SK-N-SH treated with all-trans-retinoic acid at 6 μM for 48 hours (cell line): ENCODE measurements at regions not wholly inside any gene's neighbourhood (a gene's known extent, or its start where the extent isn't known, plus 50 kb on each side); places are given as distances from the start of the nearest gene placed in this dataset.

Experiments
- ATAC-seq: fragments of 200-7000 bp; cut with Tn5 transposase; 3 replicates; pipeline ENCODE4 v1.9.1; 2020; ENCODE audit warnings: mild to moderate bottlenecking, moderate library complexity
- ARNTL ChIP-seq: fragments of 450-650 bp; formaldehyde crosslinking; IDR thresholded peaks from 2 replicates; pipeline ENCODE4 v1.5.0; 2020; ENCODE audit warnings: low read depth, mild to moderate bottlenecking, moderate library complexity, borderline replicate concordance
- BACH2 ChIP-seq: fragments of 250-450 bp; sonication (Bioruptor Pico); IDR thresholded peaks from 2 replicates; pipeline ENCODE4 v1.9.0; 2021; ENCODE audit warnings: mild to moderate bottlenecking, borderline replicate concordance
- CSDC2 ChIP-seq: fragments of 250-450 bp; sonication (Bioruptor Pico); IDR thresholded peaks from 2 replicates; pipeline ENCODE4 v1.5.0; 2020; ENCODE audit warnings: mild to moderate bottlenecking, moderate library complexity
- ESRRG ChIP-seq: fragments of 250-450 bp; sonication (Bioruptor Pico); IDR thresholded peaks from 2 replicates; pipeline ENCODE4 v1.6.1; 2021; ENCODE audit warnings: mild to moderate bottlenecking
- GLIS3 ChIP-seq: fragments of 250-450 bp; sonication (Bioruptor Pico); IDR thresholded peaks from 2 replicates; pipeline ENCODE4 v1.5.0; 2020; ENCODE audit warnings: mild to moderate bottlenecking, moderate library complexity
- ISL1 ChIP-seq: fragments of 250-450 bp; sonication (Bioruptor Pico); IDR thresholded peaks from 2 replicates; pipeline ENCODE4 v2.1.2; 2022; ENCODE audit warnings: mild to moderate bottlenecking, moderate library complexity
- OSR1 ChIP-seq: fragments of 250-450 bp; sonication (Bioruptor Pico); IDR thresholded peaks from 2 replicates; pipeline ENCODE4 v1.8.0; 2022; ENCODE audit warnings: moderate library complexity, mild to moderate bottlenecking, inconsistent platforms
- PPARA ChIP-seq: fragments of 250-450 bp; sonication (Bioruptor Pico); IDR thresholded peaks from 2 replicates; pipeline ENCODE4 v1.5.0; 2020; ENCODE audit warnings: mild to moderate bottlenecking, borderline replicate concordance
- RARB ChIP-seq: fragments of 250-450 bp; sonication (Bioruptor Pico); IDR thresholded peaks from 2 replicates; pipeline ENCODE4 v1.8.0; 2021; ENCODE audit warnings: mild to moderate bottlenecking, moderate library complexity
- SNAI2 ChIP-seq: fragments of 250-450 bp; sonication (Bioruptor Pico); IDR thresholded peaks from 2 replicates; pipeline ENCODE4 v1.5.0; 2020; ENCODE audit warnings: mild to moderate bottlenecking, moderate library complexity
- TCF4 ChIP-seq: fragments of 250-450 bp; sonication (Bioruptor Pico); IDR thresholded peaks from 2 replicates; pipeline ENCODE4 v1.8.0; 2021; ENCODE audit warnings: mild to moderate bottlenecking, moderate library complexity, borderline replicate concordance
- TOX ChIP-seq: fragments of 250-450 bp; sonication (Bioruptor Pico); IDR thresholded peaks from 2 replicates; pipeline ENCODE4 v1.8.0; 2021; ENCODE audit warnings: mild to moderate bottlenecking, moderate library complexity, borderline replicate concordance
- ZC3H10 ChIP-seq: fragments of 250-450 bp; sonication (Bioruptor Pico); IDR thresholded peaks from 2 replicates; pipeline ENCODE4 v1.5.1; 2021; ENCODE audit warnings: mild to moderate bottlenecking, moderate library complexity
- ZFP3 ChIP-seq: fragments of 250-450 bp; sonication (Bioruptor Pico); IDR thresholded peaks from 2 replicates; pipeline ENCODE4 v1.5.0; 2020; ENCODE audit warnings: mild to moderate bottlenecking, moderate library complexity
- ZFP30 ChIP-seq: fragments of 450-650 bp; formaldehyde crosslinking; IDR thresholded peaks from 2 replicates; pipeline ENCODE4 v1.5.0; 2022; ENCODE audit warnings: mild to moderate bottlenecking, moderate library complexity
- ZNF565 ChIP-seq: fragments of 450-650 bp; formaldehyde crosslinking; conservative IDR thresholded peaks from 2 replicates; pipeline ENCODE4 v1.5.0; 2020; ENCODE audit warnings: low read depth, mild to moderate bottlenecking, moderate library complexity
- ZNF70 ChIP-seq: fragments of 450-650 bp; formaldehyde crosslinking; IDR thresholded peaks from 2 replicates; pipeline ENCODE4 v1.5.0; 2020; ENCODE audit warnings: mild to moderate bottlenecking, moderate library complexity
- ZNF8 ChIP-seq: fragments of 450-650 bp; formaldehyde crosslinking; IDR thresholded peaks from 2 replicates; pipeline ENCODE4 v1.5.0; 2020; ENCODE audit warnings: mild to moderate bottlenecking, moderate library complexity
- TF ChIP-seq, protein P1 (sequence below): fragments of 250-450 bp; sonication (Bioruptor Pico); IDR thresholded peaks from 2 replicates; pipeline ENCODE4 v1.5.1; 2021; ENCODE audit warnings: mild to moderate bottlenecking, moderate library complexity
- TF ChIP-seq, protein P2 (sequence below): fragments of 250-450 bp; sonication (Bioruptor Pico); IDR thresholded peaks from 2 replicates; pipeline ENCODE4 v1.5.1; 2020; ENCODE audit warnings: low read depth, mild to moderate bottlenecking, moderate library complexity
- TF ChIP-seq, protein P3 (sequence below): fragments of 250-450 bp; sonication (Bioruptor Pico); IDR thresholded peaks from 2 replicates; pipeline ENCODE4 v1.8.0; 2021; ENCODE audit warnings: low read depth, mild to moderate bottlenecking, moderate library complexity, borderline replicate concordance
- TF ChIP-seq, protein P4 (sequence below): fragments of 250-450 bp; sonication (Bioruptor Pico); IDR thresholded peaks from 2 replicates; pipeline ENCODE4 v1.8.0; 2020; ENCODE audit warnings: mild to moderate bottlenecking, moderate library complexity, borderline replicate concordance
- TF ChIP-seq, protein P5 (sequence below): fragments of 250-450 bp; sonication (Bioruptor Pico); IDR thresholded peaks from 2 replicates; pipeline ENCODE4 v1.5.0; 2020; ENCODE audit warnings: mild to moderate bottlenecking, moderate library complexity

DNA sequence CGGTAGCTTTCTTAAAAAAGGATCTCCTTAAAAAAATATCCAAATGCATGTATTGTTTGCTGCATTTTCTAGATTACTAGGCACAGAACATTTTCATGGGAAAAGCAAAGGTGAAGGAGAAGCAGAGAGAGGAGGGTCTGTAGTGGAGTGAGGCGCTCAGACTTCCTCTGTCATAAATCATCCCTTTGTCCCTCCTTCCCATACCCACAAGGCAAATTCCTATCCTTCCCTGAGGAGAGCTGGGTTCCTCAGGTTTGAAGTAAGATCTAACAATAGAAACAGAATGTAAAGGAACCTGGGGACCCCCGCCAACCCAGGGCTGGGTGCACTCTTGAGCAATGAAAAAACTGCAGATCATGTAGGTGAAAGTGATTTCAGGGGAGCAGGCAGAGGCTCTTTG is 149.2 kb upstream of the ANKH start:
- TF ChIP-seq TOX (CRISPR knock-in tag) = no peak
- TF ChIP-seq CSDC2 = no peak
- TF ChIP-seq ZC3H10 = no peak
- TF ChIP-seq, protein P1, sequence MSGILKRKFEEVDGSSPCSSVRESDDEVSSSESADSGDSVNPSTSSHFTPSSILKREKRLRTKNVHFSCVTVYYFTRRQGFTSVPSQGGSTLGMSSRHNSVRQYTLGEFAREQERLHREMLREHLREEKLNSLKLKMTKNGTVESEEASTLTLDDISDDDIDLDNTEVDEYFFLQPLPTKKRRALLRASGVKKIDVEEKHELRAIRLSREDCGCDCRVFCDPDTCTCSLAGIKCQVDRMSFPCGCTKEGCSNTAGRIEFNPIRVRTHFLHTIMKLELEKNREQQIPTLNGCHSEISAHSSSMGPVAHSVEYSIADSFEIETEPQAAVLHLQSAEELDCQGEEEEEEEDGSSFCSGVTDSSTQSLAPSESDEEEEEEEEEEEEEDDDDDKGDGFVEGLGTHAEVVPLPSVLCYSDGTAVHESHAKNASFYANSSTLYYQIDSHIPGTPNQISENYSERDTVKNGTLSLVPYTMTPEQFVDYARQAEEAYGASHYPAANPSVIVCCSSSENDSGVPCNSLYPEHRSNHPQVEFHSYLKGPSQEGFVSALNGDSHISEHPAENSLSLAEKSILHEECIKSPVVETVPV (CRISPR knock-in tag) = no peak
- TF ChIP-seq, protein P2, sequence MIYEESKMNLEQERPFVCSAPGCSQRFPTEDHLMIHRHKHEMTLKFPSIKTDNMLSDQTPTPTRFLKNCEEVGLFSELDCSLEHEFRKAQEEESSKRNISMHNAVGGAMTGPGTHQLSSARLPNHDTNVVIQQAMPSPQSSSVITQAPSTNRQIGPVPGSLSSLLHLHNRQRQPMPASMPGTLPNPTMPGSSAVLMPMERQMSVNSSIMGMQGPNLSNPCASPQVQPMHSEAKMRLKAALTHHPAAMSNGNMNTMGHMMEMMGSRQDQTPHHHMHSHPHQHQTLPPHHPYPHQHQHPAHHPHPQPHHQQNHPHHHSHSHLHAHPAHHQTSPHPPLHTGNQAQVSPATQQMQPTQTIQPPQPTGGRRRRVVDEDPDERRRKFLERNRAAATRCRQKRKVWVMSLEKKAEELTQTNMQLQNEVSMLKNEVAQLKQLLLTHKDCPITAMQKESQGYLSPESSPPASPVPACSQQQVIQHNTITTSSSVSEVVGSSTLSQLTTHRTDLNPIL (CRISPR knock-in tag) = no peak
- no peak for TF ChIP-seq ZFP3
- no peak for TF ChIP-seq ZNF565 (CRISPR knock-in tag)
- no peak for TF ChIP-seq ZNF70 (CRISPR knock-in tag)
- TF ChIP-seq TCF4 = no peak
- TF ChIP-seq, protein P3, sequence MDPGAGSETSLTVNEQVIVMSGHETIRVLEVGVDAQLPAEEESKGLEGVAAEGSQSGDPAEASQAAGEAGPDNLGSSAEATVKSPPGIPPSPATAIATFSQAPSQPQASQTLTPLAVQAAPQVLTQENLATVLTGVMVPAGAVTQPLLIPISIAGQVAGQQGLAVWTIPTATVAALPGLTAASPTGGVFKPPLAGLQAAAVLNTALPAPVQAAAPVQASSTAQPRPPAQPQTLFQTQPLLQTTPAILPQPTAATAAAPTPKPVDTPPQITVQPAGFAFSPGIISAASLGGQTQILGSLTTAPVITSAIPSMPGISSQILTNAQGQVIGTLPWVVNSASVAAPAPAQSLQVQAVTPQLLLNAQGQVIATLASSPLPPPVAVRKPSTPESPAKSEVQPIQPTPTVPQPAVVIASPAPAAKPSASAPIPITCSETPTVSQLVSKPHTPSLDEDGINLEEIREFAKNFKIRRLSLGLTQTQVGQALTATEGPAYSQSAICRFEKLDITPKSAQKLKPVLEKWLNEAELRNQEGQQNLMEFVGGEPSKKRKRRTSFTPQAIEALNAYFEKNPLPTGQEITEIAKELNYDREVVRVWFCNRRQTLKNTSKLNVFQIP (CRISPR knock-in tag) = no peak
- no peak for TF ChIP-seq PPARA (CRISPR knock-in tag)
- no peak for TF ChIP-seq GLIS3 (CRISPR knock-in tag)
- no peak for TF ChIP-seq RARB
- TF ChIP-seq ZFP30 (CRISPR knock-in tag) = no peak
- TF ChIP-seq ISL1 = no peak
- TF ChIP-seq, protein P4, sequence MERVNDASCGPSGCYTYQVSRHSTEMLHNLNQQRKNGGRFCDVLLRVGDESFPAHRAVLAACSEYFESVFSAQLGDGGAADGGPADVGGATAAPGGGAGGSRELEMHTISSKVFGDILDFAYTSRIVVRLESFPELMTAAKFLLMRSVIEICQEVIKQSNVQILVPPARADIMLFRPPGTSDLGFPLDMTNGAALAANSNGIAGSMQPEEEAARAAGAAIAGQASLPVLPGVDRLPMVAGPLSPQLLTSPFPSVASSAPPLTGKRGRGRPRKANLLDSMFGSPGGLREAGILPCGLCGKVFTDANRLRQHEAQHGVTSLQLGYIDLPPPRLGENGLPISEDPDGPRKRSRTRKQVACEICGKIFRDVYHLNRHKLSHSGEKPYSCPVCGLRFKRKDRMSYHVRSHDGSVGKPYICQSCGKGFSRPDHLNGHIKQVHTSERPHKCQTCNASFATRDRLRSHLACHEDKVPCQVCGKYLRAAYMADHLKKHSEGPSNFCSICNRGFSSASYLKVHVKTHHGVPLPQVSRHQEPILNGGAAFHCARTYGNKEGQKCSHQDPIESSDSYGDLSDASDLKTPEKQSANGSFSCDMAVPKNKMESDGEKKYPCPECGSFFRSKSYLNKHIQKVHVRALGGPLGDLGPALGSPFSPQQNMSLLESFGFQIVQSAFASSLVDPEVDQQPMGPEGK (CRISPR knock-in tag) = no peak
- TF ChIP-seq ARNTL (CRISPR knock-in tag) = no peak
- peak; percentile 26; the same call in 2 of the 3 replicates for ATAC-seq

DNA sequence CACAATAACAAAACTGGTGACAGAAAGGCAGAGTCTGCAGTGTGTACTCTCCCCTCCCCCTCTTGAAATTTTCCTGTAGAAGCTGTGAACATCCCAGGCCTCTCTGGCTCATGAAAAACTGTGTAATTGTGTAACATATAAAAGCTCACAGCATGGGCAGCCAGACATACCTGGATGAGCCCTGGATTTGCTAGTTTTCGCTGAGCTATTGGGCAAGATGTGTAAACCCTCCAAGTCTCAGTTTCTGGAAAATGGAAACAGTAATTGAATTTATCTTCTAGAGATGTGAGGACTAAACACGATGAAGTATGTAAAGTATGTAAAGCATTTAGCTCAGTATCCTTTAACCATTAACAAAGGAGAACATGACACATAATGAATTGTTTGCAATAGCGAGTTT is 143.2 kb upstream of the ANKH start:
- ATAC-seq = peak; percentile 71
- TF ChIP-seq ISL1 = peak; percentile 84
- no peak for TF ChIP-seq GLIS3 (CRISPR knock-in tag)
- 0 out of 2 replicates have a peak, but pooled peaks have one; percentile 40 for TF ChIP-seq CSDC2
- TF ChIP-seq PPARA (CRISPR knock-in tag) = no peak
- TF ChIP-seq TOX (CRISPR knock-in tag) = no peak
- 0 out of 2 replicates have a peak, but pooled peaks have one; percentile 21 for TF ChIP-seq SNAI2 (CRISPR knock-in tag)

DNA sequence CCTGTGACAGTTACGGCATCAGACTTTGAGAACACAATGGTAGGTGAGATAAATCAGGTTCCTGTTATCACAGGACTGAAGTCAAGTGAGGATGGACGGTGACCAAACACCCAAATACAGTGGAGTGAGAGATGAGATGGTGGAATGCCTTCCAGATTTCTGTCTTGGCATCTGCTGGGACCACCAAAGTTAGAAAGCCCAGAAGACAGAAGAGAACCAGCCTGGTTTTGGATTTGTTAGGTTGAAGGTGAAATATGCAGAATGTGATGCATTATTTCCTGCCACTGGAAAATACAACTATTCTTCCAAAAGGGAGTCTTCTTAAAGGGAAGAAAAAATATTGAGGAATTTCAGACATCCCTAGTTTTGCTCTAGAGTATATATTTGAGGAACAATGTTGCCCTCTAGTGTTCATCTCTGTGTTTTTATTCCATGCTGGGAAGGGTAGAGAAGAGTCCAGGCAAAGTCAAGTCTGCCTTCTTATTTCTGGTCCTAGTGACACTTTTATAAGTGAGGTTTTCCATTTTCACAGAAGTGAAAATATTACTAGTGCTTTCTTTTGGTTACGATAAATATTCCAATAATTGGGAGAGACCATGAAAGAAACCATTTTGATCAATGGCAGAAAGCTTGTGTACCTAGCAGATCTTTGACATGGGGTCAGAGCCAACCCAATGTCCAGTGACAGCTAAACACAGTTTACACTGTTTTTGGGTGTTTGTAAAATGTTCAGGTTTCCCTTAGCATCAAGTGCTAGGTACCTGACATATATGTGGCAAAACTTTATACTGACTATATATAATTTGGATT is 142.3 kb upstream of the ANKH start:
- 0 out of 2 replicates have a peak, but pooled peaks have one; percentile 61 for TF ChIP-seq CSDC2
- no peak for TF ChIP-seq ISL1
- no peak for TF ChIP-seq ESRRG (CRISPR knock-in tag)
- TF ChIP-seq PPARA (CRISPR knock-in tag) = no peak
- no peak for TF ChIP-seq ZC3H10
- TF ChIP-seq RARB = no peak
- no peak for TF ChIP-seq ZNF70 (CRISPR knock-in tag)
- no peak for TF ChIP-seq ARNTL (CRISPR knock-in tag)
- no peak for TF ChIP-seq ZNF8
- ATAC-seq = peak; percentile 92

DNA sequence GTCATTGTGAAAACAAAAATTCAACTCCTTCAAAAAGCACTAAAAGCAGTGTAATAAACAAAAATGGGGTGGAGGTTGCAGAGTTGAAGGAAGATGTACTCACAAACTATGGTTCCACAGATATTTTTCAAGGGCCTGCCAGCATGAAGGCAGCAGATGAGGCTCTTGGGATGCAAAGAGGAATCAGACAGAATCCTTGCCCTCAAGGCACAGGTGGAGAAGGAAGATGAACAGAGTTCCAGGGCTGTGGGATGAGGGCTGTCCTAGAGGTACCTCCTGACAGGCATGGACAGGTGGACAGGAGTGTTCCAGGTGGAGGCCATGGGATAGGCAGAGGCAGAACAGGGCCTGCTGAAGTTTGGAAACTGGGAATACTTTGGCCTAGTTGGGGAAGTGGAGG is 140.5 kb upstream of the ANKH start:
- TF ChIP-seq BACH2 (CRISPR knock-in tag) (no peak), ZNF565 (CRISPR knock-in tag) (no peak), ZFP30 (CRISPR knock-in tag) (no peak), PPARA (CRISPR knock-in tag) (no peak), ISL1 (no peak), OSR1 (CRISPR knock-in tag) (no peak)
- TF ChIP-seq, protein P3 (CRISPR knock-in tag) = no peak
- TF ChIP-seq, protein P5, sequence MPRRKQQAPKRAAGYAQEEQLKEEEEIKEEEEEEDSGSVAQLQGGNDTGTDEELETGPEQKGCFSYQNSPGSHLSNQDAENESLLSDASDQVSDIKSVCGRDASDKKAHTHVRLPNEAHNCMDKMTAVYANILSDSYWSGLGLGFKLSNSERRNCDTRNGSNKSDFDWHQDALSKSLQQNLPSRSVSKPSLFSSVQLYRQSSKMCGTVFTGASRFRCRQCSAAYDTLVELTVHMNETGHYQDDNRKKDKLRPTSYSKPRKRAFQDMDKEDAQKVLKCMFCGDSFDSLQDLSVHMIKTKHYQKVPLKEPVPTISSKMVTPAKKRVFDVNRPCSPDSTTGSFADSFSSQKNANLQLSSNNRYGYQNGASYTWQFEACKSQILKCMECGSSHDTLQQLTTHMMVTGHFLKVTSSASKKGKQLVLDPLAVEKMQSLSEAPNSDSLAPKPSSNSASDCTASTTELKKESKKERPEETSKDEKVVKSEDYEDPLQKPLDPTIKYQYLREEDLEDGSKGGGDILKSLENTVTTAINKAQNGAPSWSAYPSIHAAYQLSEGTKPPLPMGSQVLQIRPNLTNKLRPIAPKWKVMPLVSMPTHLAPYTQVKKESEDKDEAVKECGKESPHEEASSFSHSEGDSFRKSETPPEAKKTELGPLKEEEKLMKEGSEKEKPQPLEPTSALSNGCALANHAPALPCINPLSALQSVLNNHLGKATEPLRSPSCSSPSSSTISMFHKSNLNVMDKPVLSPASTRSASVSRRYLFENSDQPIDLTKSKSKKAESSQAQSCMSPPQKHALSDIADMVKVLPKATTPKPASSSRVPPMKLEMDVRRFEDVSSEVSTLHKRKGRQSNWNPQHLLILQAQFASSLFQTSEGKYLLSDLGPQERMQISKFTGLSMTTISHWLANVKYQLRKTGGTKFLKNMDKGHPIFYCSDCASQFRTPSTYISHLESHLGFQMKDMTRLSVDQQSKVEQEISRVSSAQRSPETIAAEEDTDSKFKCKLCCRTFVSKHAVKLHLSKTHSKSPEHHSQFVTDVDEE = no peak
- no peak for ATAC-seq
